GM23338 (cell line): ENCODE measurements at regions not wholly inside any gene's neighbourhood (a gene's known extent, or its start where the extent isn't known, plus 50 kb on each side); places are given as distances from the start of the nearest gene placed in this dataset.

Experiments
- ATAC-seq: fragments of 200-7000 bp; cut with Tn5 transposase; 3 replicates; pipeline ENCODE4 v1.9.1; 2020
- DNase-seq: peaks from one replicate; pipeline ENCODE4 v3.0.0-alpha.2; 2015; ENCODE audit warnings: low spot score
- H2AFZ ChIP-seq: fragments of 200-600 bp; sonication (generic); 2 replicates; pipeline ENCODE4 v1.8.0; 2016; ENCODE audit warnings: antibody characterized with exemption, mild to moderate bottlenecking, moderate library complexity
- H3F3A ChIP-seq: fragments of 200-600 bp; sonication (generic); replicated peaks from 2 replicates; pipeline ENCODE4 v1.8.0; 2017; ENCODE audit warnings: antibody characterized with exemption, mixed run types, low read depth
- H3K27ac ChIP-seq: fragments of 200-600 bp; sonication (generic); 2 replicates; pipeline ENCODE4 v1.6.1; 2016; ENCODE audit warnings: low read depth
- H3K27me3 ChIP-seq: fragments of 200-600 bp; sonication (generic); 2 replicates; pipeline ENCODE4 v1.8.0; 2016; ENCODE audit warnings: mild to moderate bottlenecking, mixed run types, moderate library complexity; ENCODE audit not compliant: insufficient read depth
- H3K36me3 ChIP-seq: fragments of 200-600 bp; sonication (generic); 2 replicates; pipeline ENCODE4 v1.8.0; 2016; ENCODE audit warnings: mild to moderate bottlenecking; ENCODE audit not compliant: insufficient read depth
- H3K4me1 ChIP-seq: fragments of 200-600 bp; sonication (generic); 2 replicates; pipeline ENCODE4 v1.8.0; 2016; ENCODE audit warnings: mild to moderate bottlenecking, moderate library complexity; ENCODE audit not compliant: insufficient read depth
- H3K4me2 ChIP-seq: fragments of 200-600 bp; sonication (generic); 2 replicates; pipeline ENCODE4 v1.7.1; 2017; ENCODE audit warnings: mixed run types
- H3K4me3 ChIP-seq: fragments of 200-600 bp; sonication (generic); 2 replicates; pipeline ENCODE4 v1.6.1; 2016; ENCODE audit warnings: mixed run types
- H3K79me2 ChIP-seq: fragments of 200-600 bp; sonication (generic); replicated peaks from 2 replicates; pipeline ENCODE4 v1.8.0; 2017; ENCODE audit warnings: mild to moderate bottlenecking; ENCODE audit not compliant: insufficient read depth
- H3K9me2 ChIP-seq: fragments of 200-600 bp; sonication (generic); 2 replicates; pipeline ENCODE4 v1.8.0; 2017; ENCODE audit not compliant: insufficient read depth
- H4K20me1 ChIP-seq: fragments of 200-600 bp; sonication (generic); replicated peaks from 2 replicates; pipeline ENCODE4 v1.8.0; 2017; ENCODE audit warnings: mild to moderate bottlenecking; ENCODE audit not compliant: insufficient read depth
- H3K27ac Mint-ChIP-seq: 2 replicates; pipeline ENCODE4 v1.8.0; 2020; ENCODE audit warnings: inconsistent platforms, mild to moderate bottlenecking, moderate library complexity, mixed read lengths
- H3K27me3 Mint-ChIP-seq: 3 replicates; pipeline ENCODE4 v1.8.0; 2022; ENCODE audit warnings: low read depth, mild to moderate bottlenecking, moderate library complexity, mixed read lengths, inconsistent platforms; ENCODE audit not compliant: insufficient read depth, poor library complexity
- H3K36me3 Mint-ChIP-seq: 3 replicates; pipeline ENCODE4 v1.8.0; 2021; ENCODE audit warnings: low read depth, mild to moderate bottlenecking, inconsistent platforms, moderate library complexity, mixed read lengths
- H3K4me1 Mint-ChIP-seq: 3 replicates; pipeline ENCODE4 v1.8.0; 2020; ENCODE audit warnings: mild to moderate bottlenecking, inconsistent platforms, mixed read lengths
- H3K4me3 Mint-ChIP-seq: 3 replicates; pipeline ENCODE4 v1.8.0; 2021; ENCODE audit warnings: moderate library complexity, mild to moderate bottlenecking, inconsistent platforms, mixed read lengths
- H3K9me3 Mint-ChIP-seq: 3 replicates; pipeline ENCODE4 v1.8.0; 2020; ENCODE audit warnings: moderate library complexity, mild to moderate bottlenecking, inconsistent platforms, mixed read lengths
- CREB1 ChIP-seq: fragments of 250-450 bp; sonication (Bioruptor Pico); IDR thresholded peaks from 2 replicates; pipeline ENCODE4 v1.5.0; 2020; ENCODE audit warnings: low read depth, mild to moderate bottlenecking, moderate library complexity
- CTCF ChIP-seq, 2 experiments: fragments of 200-600 bp in 1 of 2; sonication (generic) in 1 of 2; conservative IDR thresholded peaks; 2 replicates each; pipeline versions ENCODE4 v1.5.1 to v1.6.1; 2016 to 2017; ENCODE audit warnings: antibody characterized with exemption in 2 of 2, low read depth in 2 of 2, mild to moderate bottlenecking in 2 of 2, moderate library complexity in 1 of 2
- ETS1 ChIP-seq: IDR thresholded peaks from 2 replicates; pipeline ENCODE4 v1.6.1; 2016; ENCODE audit warnings: antibody characterized with exemption
- EZH2 ChIP-seq: fragments of 200-600 bp; sonication (generic); IDR thresholded peaks from one replicate; pipeline ENCODE4 v1.8.0; 2017; ENCODE audit warnings: antibody characterized with exemption, mild to moderate bottlenecking, low read depth; ENCODE audit not compliant: unreplicated experiment
- EZH2phosphoT487 ChIP-seq: fragments of 200-600 bp; sonication (generic); IDR thresholded peaks from one replicate; pipeline ENCODE4 v1.8.1; 2018; ENCODE audit warnings: antibody characterized with exemption; ENCODE audit not compliant: unreplicated experiment
- JUNB ChIP-seq: IDR thresholded peaks from one replicate; pipeline ENCODE4 v1.6.1; 2016; ENCODE audit warnings: antibody characterized with exemption; ENCODE audit not compliant: unreplicated experiment
- NANOG ChIP-seq: IDR thresholded peaks from 2 replicates; pipeline ENCODE4 v1.6.1; 2016; ENCODE audit warnings: antibody characterized with exemption, borderline replicate concordance
- POLR2AphosphoS5 ChIP-seq: IDR thresholded peaks from 2 replicates; pipeline ENCODE4 v1.6.1; 2016; ENCODE audit warnings: antibody characterized with exemption, low read depth
- REST ChIP-seq: IDR thresholded peaks from one replicate; pipeline ENCODE4 v1.6.1; 2018; ENCODE audit warnings: antibody characterized with exemption; ENCODE audit not compliant: unreplicated experiment
- ZNF114 ChIP-seq: fragments of 250-450 bp; sonication (Bioruptor Pico); IDR thresholded peaks from 2 replicates; pipeline ENCODE4 v1.5.0; 2020; ENCODE audit warnings: mild to moderate bottlenecking, moderate library complexity
- ZNF331 ChIP-seq: fragments of 250-450 bp; sonication (Bioruptor Pico); IDR thresholded peaks from 2 replicates; pipeline ENCODE4 v1.5.0; 2020; ENCODE audit warnings: low read depth, mild to moderate bottlenecking, moderate library complexity

GRCh38 chr2:78817430-78817829 is 208.1 kb upstream of the REG3G start:
- TF ChIP-seq EZH2 (no peak), ETS1 (no peak), EZH2phosphoT487 (no peak), ZNF114 (CRISPR knock-in tag) (no peak), NANOG (no peak), CREB1 (no peak), REST (no peak), ZNF331 (CRISPR knock-in tag) (no peak), CTCF (conservative IDR thresholded peaks at IDR 0.05; ENCODE audit: low read depth in 2 of 2) (no peak)
- H3K4me1 Mint-ChIP-seq: no peaks in the 10 kb centered on the region
- no peaks in the 10 kb centered on the region for H3K27me3 ChIP-seq
- H2AFZ ChIP-seq: 0 out of 2 replicates have a peak overlapping the region, but pooled peaks have one; percentile 69
- H3F3A ChIP-seq: no peaks in the 10 kb centered on the region
- ATAC-seq (no peak), DNase-seq (no peak)
- no peaks in the 10 kb centered on the region for H3K9me3 Mint-ChIP-seq
- H3K4me1 ChIP-seq: no peaks in the 10 kb centered on the region
- H3K79me2 ChIP-seq: no peaks in the 10 kb centered on the region
- H3K27me3 Mint-ChIP-seq: peaks cover 2% of the 10 kb centered on the region
- no peaks in the 10 kb centered on the region for H3K36me3 Mint-ChIP-seq
- no peaks in the 10 kb centered on the region for H3K36me3 ChIP-seq
- H3K9me2 ChIP-seq: no peaks in the 10 kb centered on the region
- no peak overlapping the region for H3K4me3 Mint-ChIP-seq
- no peak overlapping the region for H3K27ac ChIP-seq
- no peak overlapping the region for H3K4me2 ChIP-seq
- no peak overlapping the region for H3K27ac Mint-ChIP-seq
- no peaks in the 10 kb centered on the region for H4K20me1 ChIP-seq
- no peak overlapping the region for H3K4me3 ChIP-seq

GRCh38 chr2:78832481-78832880 is 193.0 kb upstream of the REG3G start:
- Mint-ChIP-seq H3K4me1 (peaks cover 6% of the 10 kb centered on the region; the same call in 2 of the 3 replicates), H3K36me3 (no peaks in the 10 kb centered on the region), H3K4me3 (no peak overlapping the region), H3K9me3 (no peaks in the 10 kb centered on the region), H3K27me3 (peaks cover 8% of the 10 kb centered on the region), H3K27ac (no peak overlapping the region)
- H3K4me3 ChIP-seq: no peak overlapping the region
- no peaks in the 10 kb centered on the region for H3K9me2 ChIP-seq
- no peaks in the 10 kb centered on the region for H3K79me2 ChIP-seq
- no peaks in the 10 kb centered on the region for H3K4me1 ChIP-seq
- no peaks in the 10 kb centered on the region for H3K36me3 ChIP-seq
- no peaks in the 10 kb centered on the region for H3F3A ChIP-seq
- no peak overlapping the region for H3K27ac ChIP-seq
- no peak overlapping the region for H2AFZ ChIP-seq
- no peak overlapping the region for H3K4me2 ChIP-seq
- TF ChIP-seq REST (no peak), ETS1 (no peak), CTCF (conservative IDR thresholded peaks at IDR 0.05; ENCODE audit: low read depth in 2 of 2) (no peak), ZNF114 (CRISPR knock-in tag) (no peak), POLR2AphosphoS5 (no peak), JUNB (no peak)
- no peaks in the 10 kb centered on the region for H4K20me1 ChIP-seq
- ATAC-seq (no peak), DNase-seq (no peak)
- peaks cover 3% of the 10 kb centered on the region for H3K27me3 ChIP-seq
